ENCODE measurements at regions not wholly inside any gene's neighbourhood (a gene's known extent, or its start where the extent isn't known, plus 50 kb on each side); places are given as distances from the start of the nearest gene placed in this dataset.

- peak; percentile 94 for DNase-seq
Measured at GRCh38 chr15:91561371-91562100, 292.0 kb upstream of the SLCO3A1 start.

DNA sequence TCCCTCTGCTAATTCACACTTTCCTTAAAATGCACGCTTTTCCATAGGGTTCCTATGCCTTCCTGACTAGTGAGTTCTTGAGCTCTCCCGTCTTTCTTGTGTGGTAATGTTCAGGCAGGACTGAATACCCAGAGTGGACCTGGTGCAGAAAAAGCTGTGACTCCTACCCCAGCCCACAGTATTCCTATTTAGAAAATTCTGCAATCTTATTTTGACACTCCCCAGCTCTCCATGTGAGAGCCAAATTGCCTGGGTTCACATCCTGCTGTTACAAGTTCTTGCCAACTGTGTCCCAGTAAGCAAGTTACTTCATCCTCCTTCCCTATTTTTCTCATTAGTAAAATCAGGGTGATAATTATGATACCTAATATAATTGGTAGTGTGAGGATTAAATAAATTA is 290.8 kb upstream of the SLCO3A1 start:
- no peak for DNase-seq

DNA sequence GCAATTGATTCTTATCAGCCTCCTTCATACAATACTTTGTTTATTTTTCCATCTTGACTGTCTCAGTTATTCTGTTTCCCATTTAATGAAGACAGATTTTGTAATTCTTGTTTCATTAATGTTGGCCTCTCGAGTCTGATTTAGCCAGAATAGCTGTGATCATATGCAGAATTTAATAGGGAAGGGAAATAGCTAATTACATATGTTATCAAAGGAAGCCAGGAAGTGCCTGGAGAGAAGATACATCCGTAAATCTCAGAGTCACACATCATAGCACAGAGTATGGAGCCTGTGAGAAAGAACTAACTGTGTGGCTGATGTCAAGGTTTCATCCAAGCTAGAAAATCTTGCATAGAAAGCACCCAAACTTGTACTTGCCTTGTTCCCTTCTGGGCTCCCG is 288.9 kb upstream of the SLCO3A1 start:
- DNase-seq, result no peak

DNA sequence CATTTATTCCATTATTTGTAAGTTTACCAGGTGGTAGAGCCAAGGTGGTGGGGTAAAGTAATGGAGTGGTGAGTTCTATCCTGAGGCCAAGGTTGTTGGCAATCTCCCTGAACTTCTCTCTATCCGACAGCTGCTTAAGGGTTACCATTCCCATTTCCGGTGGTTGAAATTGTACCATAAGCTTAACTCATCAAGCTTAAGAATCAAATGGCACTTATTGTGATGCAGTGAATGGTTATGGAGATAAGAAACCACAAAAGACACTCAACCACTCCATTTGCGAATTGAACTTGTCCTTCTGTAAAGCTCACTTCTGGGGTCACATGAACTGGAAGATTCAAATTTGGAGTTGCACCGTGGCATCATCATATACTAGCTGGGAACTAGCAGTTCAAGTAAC is 287.4 kb upstream of the SLCO3A1 start:
- no peak for DNase-seq

DNA sequence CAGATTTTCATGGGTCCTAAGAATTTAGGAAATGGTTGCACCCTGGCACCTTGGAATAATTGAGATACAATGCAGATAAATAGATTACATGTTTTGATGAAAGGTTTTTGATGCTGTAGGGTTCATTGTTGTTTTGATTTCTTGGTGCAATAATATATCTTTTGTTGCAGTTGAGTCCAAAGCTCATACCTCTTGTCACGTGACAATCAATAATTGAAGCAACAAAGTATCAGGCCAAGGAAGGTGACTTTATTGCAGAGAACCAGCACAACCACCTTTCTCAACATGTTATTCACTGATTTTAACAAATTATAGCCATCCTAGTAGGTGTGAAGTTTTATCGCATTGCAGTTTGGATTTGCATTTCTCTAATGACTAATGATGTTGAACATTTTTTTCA is 285.5 kb upstream of the SLCO3A1 start:
- DNase-seq, result no peak

- peak; percentile 60 for DNase-seq
Measured at GRCh38 chr15:91572110-91572509, 281.4 kb upstream of the SLCO3A1 start.

DNA sequence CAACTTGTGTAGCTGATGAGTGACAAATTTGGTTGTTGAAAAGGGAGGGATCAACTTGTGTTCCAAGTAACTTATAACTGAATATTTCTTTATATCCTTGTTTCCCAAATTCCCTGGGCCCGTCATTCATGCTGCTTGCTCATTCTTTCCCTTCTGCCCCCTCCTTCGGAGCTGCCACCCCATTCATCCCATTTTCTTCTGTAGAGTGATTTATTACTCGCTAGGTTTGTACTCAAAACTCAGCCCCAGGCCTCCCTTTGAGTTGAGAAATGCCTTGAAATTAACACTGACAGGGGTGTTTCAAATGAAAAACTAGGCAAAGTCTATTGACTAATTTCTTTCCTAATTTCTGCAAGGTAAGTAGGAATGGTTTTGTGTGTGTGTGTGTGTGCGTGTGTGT is 277.4 kb upstream of the SLCO3A1 start:
- DNase-seq, result no peak

DNA sequence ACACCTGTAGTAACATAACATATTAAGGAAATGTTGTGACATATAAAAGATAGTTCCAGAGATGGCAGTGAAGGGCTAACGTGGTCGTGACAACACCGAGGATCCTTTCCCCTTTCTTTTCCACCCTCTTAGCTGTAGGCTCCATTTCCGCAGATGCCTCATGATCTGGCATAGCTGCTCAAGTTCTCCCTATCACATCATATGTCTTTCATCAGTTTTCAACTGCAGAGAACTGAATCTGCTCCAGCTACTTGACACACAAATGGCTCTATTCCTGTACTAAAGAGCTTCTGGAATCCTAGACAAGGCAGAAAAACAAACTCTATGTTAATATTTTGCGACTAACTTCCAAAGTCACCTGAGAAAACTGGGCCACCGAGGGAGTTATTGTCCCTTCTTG is 275.0 kb upstream of the SLCO3A1 start:
- no peak for DNase-seq

- no peak for DNase-seq
Measured at GRCh38 chr15:91584895-91585294, 268.6 kb upstream of the SLCO3A1 start.

- no peak for DNase-seq
Measured at GRCh38 chr15:91586560-91586959, 266.9 kb upstream of the SLCO3A1 start.

DNA sequence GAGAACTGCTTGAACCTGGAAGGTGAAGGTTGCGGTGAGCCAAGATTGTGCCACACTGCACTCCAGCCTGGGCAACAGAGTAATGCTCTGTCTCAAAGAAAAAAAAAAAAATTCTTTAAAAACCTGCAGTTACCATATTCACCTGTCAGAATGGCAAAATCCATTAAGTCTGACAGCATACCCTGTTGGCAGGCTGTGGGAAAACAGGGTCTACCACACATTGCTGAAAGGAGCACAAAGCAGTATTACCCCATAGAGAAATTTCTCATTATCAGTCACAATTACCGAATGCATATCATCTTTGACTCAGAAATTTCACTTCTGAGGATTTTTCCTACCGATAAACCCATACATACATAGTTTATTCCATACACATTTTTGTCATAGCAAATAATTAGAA is 264.1 kb upstream of the SLCO3A1 start:
- DNase-seq, result no peak

DNA sequence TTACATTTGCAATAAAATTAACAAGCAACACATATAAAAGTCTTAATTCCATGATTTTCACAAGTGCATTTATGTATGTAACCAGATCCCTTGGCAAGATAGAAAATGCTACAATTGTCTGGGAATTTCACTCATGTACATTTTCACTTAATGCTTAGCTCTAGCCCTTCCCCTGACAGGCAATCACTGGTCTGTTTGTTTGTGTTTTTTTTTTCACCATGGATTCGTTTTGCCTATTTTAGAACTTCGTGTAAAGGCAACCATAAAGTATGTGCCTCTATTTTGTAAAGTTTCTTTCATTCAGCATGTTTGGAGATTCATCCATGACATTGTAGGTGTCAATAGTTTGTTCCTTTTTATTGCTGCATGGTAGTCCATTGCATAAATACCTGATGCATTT is 260.9 kb upstream of the SLCO3A1 start:
- DNase-seq, result no peak

- peak; percentile 53 for DNase-seq
Measured at GRCh38 chr15:91593067-91593466, 260.4 kb upstream of the SLCO3A1 start.

DNA sequence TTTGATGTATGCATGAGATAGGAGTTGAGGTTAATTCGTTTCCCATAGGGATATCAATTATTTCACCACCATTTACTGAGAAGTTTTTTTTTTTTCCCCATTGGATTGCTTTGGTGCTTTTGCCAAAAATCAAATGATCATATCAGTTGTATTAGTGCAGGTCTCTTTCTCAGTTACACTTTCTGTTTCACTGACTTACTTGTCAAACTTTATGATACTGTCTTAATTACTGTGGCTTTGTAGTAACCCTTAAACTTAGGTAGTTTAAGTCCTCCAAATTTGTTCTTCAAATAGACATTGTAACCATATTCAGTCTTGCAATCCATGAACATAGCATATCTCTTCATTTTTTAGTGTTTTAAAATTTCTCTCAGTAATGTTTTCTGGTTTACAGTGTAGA is 259.9 kb upstream of the SLCO3A1 start:
- DNase-seq, result no peak

DNA sequence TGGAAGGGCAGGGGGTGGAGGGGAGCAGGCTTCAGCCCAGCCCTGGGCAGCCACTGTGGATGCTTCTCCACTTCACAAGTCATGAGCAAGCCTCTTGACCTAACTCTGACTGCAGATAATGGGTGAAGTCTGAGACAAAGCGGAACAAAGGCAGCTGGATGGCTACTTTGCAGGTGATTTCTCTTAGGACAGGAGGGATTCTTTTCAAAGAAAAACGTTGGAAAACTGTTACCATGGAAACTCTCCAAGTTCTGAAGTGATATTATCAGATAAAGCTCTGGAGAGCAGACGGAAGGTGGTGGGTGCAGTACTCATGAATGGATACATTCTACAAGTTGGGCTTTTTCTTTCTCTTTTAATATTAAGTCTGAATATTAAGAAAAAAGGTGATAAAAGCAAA is 254.2 kb upstream of the SLCO3A1 start:
- no peak for DNase-seq

GRCh38 chr15:91603384-91604080 is 250.0 kb upstream of the SLCO3A1 start:
- no peak for DNase-seq

- DNase-seq, result no peak
Measured at GRCh38 chr15:91604122-91604521, 249.4 kb upstream of the SLCO3A1 start.

DNA sequence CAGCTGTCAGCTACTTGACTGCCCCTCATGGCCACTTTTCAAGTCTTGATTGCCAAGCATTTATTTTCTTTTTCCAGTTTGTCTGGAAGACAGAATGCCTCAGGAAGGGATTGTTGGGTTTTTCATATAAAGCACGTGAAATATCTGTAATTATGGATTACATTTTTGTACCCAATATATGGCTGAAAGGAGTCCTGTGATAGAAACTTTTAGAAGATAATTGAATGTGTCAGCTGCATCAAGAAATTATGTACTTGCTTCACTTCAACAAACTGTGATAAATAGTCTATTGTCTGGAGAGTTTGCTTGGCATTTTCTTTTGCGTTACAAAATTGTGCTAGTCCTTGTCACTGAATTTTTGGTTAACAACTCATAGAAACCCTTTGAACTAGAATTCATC is 247.9 kb upstream of the SLCO3A1 start:
- no peak for DNase-seq

GRCh38 chr15:91609231-91609630 is 244.3 kb upstream of the SLCO3A1 start:
- no peak for DNase-seq

DNA sequence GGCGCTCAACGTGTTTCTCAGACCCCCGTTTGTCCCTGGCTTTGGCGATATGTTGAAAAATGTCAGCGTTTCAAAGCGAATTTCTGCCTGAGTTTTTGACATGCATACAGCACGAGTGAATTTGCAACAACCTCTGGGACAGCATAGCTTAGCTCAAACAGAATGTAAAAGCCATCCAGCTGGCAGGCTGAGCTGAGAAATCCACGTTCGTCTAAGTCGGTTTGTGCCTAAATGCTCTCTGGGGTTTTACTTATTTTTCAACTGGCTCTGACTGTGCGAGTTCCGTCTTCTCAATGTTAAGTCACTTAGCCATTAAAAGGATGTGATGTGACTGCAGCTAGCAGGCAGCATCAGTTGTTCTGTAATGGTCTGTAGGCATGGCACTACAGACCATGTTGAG is 243.5 kb upstream of the SLCO3A1 start:
- DNase-seq, result no peak

DNA sequence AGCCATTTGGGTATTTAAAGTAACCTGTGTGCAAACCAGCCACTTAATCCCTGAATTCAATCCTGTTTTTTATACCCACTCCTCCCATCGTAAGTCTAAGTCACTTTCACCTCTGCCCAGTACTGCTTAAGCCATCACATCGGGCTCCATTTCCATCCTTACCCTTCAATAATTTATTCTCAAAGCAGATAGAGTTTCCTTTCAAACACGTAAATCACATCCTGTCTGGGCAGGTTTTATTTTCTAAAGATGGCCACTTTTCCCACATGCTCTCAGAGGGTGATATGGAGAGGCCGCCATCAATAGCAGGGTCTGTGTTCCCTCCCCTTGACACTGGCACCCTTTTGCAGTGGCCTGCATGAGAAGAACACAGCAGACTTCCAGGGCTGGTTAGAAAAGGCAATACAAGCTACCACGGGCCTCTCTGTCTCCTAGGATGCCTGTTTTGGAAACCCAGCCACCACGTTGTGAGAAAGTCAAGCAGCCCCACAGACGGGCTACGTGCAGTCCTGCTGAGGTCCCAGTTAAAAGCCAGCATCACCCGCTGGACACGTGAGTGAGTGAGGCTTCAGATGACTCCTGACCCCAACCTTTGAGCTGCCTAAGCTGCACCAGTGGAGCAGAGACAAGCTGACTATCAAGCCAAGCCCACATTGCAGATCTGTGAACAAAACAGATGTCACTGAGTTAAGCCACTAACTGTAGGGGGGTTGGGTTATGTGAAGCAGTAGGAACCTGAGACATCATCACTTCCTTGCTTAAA is 241.8 kb upstream of the SLCO3A1 start:
- DNase-seq, result no peak

- peak; percentile 7 for DNase-seq
Measured at GRCh38 chr15:91620229-91620628, 233.3 kb upstream of the SLCO3A1 start.

DNA sequence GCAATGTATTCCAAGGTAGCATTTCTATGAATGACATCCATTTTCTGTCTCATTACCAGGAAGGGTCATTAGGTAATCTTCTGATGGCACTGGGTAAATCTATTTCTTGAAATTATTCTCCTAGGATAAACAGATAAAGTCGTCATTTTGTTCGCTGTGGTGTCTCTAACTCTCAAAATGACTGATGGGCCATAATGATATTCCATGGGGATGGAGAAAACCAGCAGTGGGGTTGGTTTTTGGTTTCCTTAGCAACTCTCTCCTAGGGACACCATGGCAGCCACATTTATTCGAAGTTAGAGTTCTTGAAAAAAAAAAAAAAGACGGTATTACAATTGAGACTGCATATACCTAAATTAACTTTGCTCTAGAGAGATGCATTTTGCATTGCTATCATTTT is 231.3 kb upstream of the SLCO3A1 start:
- no peak for DNase-seq
